ENCODE measurements at regions not wholly inside any gene's neighbourhood (a gene's known extent, or its start where the extent isn't known, plus 50 kb on each side); places are given as distances from the start of the nearest gene placed in this dataset.

GRCh38 chr7:94325122-94325475 lies 69.6 kb upstream of the COL1A2 start:
- DNase-seq (ENCODE audit: extremely low read depth in 1 of 11, low read depth in 9 of 11, low spot score in 4 of 11): no peak

GRCh38 chr7:94330269-94331020 lies 64.2 kb upstream of the COL1A2 start:
- no peak for DNase-seq (ENCODE audit: extremely low read depth in 1 of 11, low read depth in 9 of 11, low spot score in 4 of 11)

DNA sequence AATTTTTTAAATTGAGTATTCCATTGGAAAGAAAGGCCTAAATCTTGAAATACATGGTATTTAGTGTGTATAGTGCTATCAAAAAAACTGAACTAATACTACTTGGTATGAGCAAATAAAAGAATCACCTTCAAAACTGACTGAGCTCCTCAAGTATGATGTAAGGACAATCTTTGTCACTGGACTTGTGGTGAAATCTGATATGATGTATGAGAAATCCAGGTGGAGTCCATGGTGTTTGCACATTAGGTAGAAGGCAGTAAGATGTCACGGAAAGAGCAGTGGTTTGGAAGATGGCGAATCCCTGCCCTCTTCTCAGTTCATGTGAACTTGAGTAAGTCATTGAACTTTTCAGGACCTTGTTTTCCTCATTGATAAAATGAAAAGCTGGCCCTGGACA lies 62.1 kb upstream of the COL1A2 start:
- no peak for DNase-seq (ENCODE audit: extremely low read depth in 1 of 11, low read depth in 9 of 11, low spot score in 4 of 11)

GRCh38 chr7:94333810-94334209 lies 60.9 kb upstream of the COL1A2 start:
- DNase-seq (ENCODE audit: extremely low read depth in 1 of 11, low read depth in 9 of 11, low spot score in 4 of 11): no peak

DNA sequence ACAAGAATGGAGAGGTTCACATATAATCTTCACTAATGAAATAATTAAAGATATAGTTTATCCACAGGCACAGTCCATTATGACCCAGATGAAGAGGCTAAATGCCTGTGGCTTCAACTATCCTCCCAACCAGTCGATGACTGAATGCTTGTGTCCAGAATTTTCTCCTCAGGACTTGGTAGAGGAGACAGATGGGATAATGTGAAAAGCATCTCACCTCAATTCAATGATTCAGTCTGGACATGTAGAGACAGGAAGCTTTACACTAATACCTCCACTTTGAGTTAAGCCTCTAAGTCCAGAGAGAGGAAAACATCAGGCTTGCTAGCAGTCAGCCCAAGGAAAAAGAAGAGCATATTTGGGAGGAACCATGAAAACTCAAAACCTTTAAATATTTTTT lies 59.1 kb upstream of the COL1A2 start:
- no peak for DNase-seq (ENCODE audit: extremely low read depth in 1 of 11, low read depth in 9 of 11, low spot score in 4 of 11)

GRCh38 chr7:94336009-94336408 lies 58.7 kb upstream of the COL1A2 start:
- DNase-seq (ENCODE audit: extremely low read depth in 1 of 11, low read depth in 9 of 11, low spot score in 4 of 11): no peak

DNA sequence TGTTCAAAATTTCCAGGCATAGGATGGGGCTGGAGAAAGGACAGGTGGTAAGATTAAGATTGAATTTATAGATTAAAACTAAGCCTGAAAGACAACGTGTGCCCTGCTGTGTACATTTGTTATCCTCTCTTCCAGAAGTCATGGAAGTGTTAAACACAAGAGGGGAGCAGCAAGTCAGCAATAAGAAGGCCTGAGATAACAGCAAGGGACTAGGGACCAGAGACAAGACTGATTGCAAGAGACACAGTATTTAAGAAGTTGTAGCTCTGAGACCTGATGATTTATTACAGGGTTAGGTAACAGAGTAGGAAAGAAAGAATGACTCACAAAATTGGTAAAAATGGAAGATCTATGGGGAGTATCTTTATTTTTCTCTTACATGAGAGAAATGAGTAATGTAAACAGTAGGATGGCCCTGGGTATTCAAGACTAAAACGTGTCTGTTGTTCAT lies 55.7 kb upstream of the COL1A2 start:
- no peak for DNase-seq (ENCODE audit: extremely low read depth in 1 of 11, low read depth in 9 of 11, low spot score in 4 of 11)

DNA sequence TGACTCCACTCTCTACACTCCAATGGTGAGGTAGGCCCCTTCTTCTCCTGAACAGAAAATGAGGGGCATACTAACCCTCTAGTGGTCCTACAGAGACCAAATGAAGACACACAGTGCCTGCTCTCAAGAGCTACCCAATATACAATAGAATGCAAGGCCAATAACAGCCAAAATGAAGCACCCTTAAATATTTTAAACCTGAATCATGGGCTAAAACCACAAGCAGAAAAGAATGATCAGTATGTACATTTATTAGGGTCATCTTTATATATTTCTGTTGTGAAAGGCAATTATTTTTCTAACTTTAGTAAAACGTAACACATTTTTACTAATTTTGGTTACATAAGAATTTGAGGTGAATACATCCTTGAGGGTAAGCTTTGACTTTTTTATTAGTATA lies 49.9 kb upstream of the COL1A2 start:
- DNase-seq (ENCODE audit: extremely low read depth in 1 of 11, low read depth in 9 of 11, low spot score in 4 of 11): no peak
